Karpas-422 (cell line): ENCODE measurements at regions not wholly inside any gene's neighbourhood (a gene's known extent, or its start where the extent isn't known, plus 50 kb on each side); places are given as distances from the start of the nearest gene placed in this dataset.

Experiments used
- DNase-seq: peaks from one replicate; pipeline ENCODE4 v3.0.0-alpha.2; 2015
- H2AFZ ChIP-seq: fragments of 200-600 bp; sonication (generic); 2 replicates; pipeline ENCODE4 v1.6.1; 2014; ENCODE audit warnings: antibody characterized with exemption, low read length, mixed read lengths
- H3K27ac ChIP-seq: fragments of 200-600 bp; sonication (generic); 2 replicates; pipeline ENCODE4 v1.5.1; 2014; ENCODE audit warnings: mild to moderate bottlenecking, low read length, moderate library complexity
- H3K27me3 ChIP-seq: fragments of 200-600 bp; sonication (generic); 2 replicates; pipeline ENCODE4 v1.6.1; 2014; ENCODE audit warnings: low read length, mixed read lengths
- H3K36me3 ChIP-seq: fragments of 200-600 bp; sonication (generic); 2 replicates; pipeline ENCODE4 v1.6.1; 2014; ENCODE audit warnings: low read length, mixed read lengths; ENCODE audit not compliant: insufficient read depth
- H3K4me1 ChIP-seq: fragments of 200-600 bp; sonication (generic); 2 replicates; pipeline ENCODE4 v1.6.1; 2014; ENCODE audit warnings: mild to moderate bottlenecking, low read length, mixed read lengths
- H3K4me2 ChIP-seq: fragments of 200-600 bp; sonication (generic); 2 replicates; pipeline ENCODE4 v1.6.1; 2014; ENCODE audit warnings: low read length, low read depth, mild to moderate bottlenecking; ENCODE audit not compliant: poor library complexity, severe bottlenecking
- H3K4me3 ChIP-seq: fragments of 200-600 bp; sonication (generic); 2 replicates; pipeline ENCODE4 v1.5.1; 2014; ENCODE audit warnings: mild to moderate bottlenecking, antibody characterized with exemption, low read length, mixed read lengths
- H3K79me2 ChIP-seq: fragments of 200-600 bp; sonication (generic); 2 replicates; pipeline ENCODE4 v1.6.1; 2014; ENCODE audit warnings: mild to moderate bottlenecking, low read length, mixed read lengths
- H3K9ac ChIP-seq: fragments of 200-600 bp; sonication (generic); 2 replicates; pipeline ENCODE4 v1.6.0; 2014; ENCODE audit warnings: low read length
- H3K9me2 ChIP-seq: fragments of 200-600 bp; sonication (generic), shearing (Covaris generic); replicated peaks from 2 replicates; pipeline ENCODE4 v1.6.0; 2014; ENCODE audit warnings: mild to moderate bottlenecking, low read length, moderate library complexity; ENCODE audit not compliant: insufficient read depth
- H3K9me3 ChIP-seq: fragments of 300-700, 200-600 bp; sonication (generic); 2 replicates; pipeline ENCODE4 v1.6.1; 2014; ENCODE audit warnings: low read length, mixed read lengths
- H4K20me1 ChIP-seq: fragments of 200-600 bp; sonication (generic); 2 replicates; pipeline ENCODE4 v1.6.1; 2014; ENCODE audit warnings: mild to moderate bottlenecking, antibody characterized with exemption, low read length, low read depth; ENCODE audit not compliant: insufficient read depth

DNA sequence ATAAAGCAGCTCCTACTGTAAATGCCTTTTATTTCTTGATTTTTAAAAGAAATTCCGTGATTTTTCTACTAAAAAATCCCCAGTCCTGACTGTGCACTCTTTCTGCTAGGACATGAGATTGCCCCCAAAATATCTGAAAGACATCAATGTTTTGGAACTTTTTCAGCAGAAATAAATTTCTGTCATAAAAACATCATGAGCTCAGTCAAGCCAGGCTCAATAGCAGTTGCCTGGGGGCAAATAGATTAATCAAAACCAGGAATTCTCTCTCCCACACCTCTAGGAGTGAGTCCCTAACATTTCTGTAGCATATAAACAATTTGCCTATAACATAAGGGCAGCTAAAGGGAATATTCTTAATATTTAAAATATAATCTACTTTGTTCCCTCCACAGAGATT lies 654.1 kb downstream of the PTPRC start:
- no peaks in the 10 kb centered on the region for H3K27me3 ChIP-seq
- H2AFZ ChIP-seq: no peak overlapping the region
- no peak overlapping the region for H3K27ac ChIP-seq
- no peaks in the 10 kb centered on the region for H3K4me1 ChIP-seq
- no peak overlapping the region for H3K4me2 ChIP-seq
- H4K20me1 ChIP-seq: no peaks in the 10 kb centered on the region
- no peak overlapping the region for H3K9ac ChIP-seq
- H3K36me3 ChIP-seq: no peaks in the 10 kb centered on the region
- H3K79me2 ChIP-seq: no peaks in the 10 kb centered on the region
- no peaks in the 10 kb centered on the region for H3K9me2 ChIP-seq
- DNase-seq: no peak
- no peak overlapping the region for H3K4me3 ChIP-seq
- no peaks in the 10 kb centered on the region for H3K9me3 ChIP-seq

- Histone ChIP-seq H4K20me1 (no peaks in the 10 kb centered on the region), H3K36me3 (no peaks in the 10 kb centered on the region), H3K9ac (no peak overlapping the region), H3K9me2 (no peaks in the 10 kb centered on the region), H3K4me1 (no peaks in the 10 kb centered on the region), H3K27me3 (no peaks in the 10 kb centered on the region), H2AFZ (no peak overlapping the region), H3K79me2 (no peaks in the 10 kb centered on the region), H3K27ac (no peak overlapping the region), H3K9me3 (no peaks in the 10 kb centered on the region), H3K4me3 (no peak overlapping the region), H3K4me2 (no peak overlapping the region)
- no peak for DNase-seq
Observed at GRCh38 chr1:199295107-199295506, 656.3 kb downstream of the PTPRC start.

DNA sequence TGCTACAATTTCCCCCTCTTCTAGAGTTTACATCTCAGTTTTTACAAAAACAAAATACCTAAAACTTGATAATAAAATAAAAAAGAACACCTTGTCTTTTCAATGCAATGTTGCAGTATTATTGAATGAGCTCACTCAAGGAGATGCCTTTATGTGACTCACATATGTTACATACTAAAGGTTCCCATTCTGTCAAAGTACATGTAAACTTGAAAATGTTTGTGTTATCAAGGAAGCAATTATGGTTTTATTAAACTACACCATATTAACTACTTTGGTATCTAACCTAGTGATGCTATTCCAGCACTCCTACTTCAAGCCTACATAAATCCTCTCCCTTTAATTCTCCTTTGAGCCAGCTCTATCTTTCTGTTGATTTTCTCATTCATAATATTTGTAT lies 658.3 kb downstream of the PTPRC start:
- Histone ChIP-seq H3K9ac (no peak overlapping the region), H2AFZ (no peak overlapping the region), H3K79me2 (no peaks in the 10 kb centered on the region), H3K4me3 (no peak overlapping the region), H3K9me3 (no peaks in the 10 kb centered on the region), H3K27me3 (no peaks in the 10 kb centered on the region), H3K9me2 (no peaks in the 10 kb centered on the region), H4K20me1 (no peaks in the 10 kb centered on the region), H3K4me1 (no peaks in the 10 kb centered on the region), H3K4me2 (no peak overlapping the region), H3K36me3 (no peaks in the 10 kb centered on the region), H3K27ac (no peak overlapping the region)
- DNase-seq: no peak

GRCh38 chr1:199297887-199298286 lies 659.0 kb downstream of the PTPRC start:
- H3K4me2 ChIP-seq: no peak overlapping the region

DNA sequence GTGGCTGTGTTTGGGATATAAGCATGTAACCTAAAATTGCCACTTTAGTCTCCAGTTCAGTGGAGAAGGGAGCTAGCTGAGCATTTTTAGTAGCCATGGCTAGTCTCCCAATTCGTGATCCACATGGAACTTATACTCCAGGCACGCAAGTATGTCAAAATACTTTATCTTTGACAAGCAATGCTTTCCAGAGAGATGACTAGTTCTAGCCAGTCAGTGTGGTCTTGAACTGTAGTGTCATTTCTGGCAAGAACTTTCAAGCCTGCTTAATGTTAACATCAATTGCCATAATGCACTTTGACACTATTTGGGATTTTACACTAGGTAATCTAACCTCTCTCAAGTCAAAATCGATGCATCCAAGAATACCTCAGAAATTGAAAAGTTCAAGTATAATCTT lies 660.0 kb downstream of the PTPRC start:
- no peak for DNase-seq
- H3K9ac ChIP-seq: no peak overlapping the region
- H3K4me2 ChIP-seq: no peak overlapping the region
- H3K9me3 ChIP-seq: no peaks in the 10 kb centered on the region
- no peaks in the 10 kb centered on the region for H3K79me2 ChIP-seq
- no peak overlapping the region for H2AFZ ChIP-seq
- H3K9me2 ChIP-seq: no peaks in the 10 kb centered on the region
- no peaks in the 10 kb centered on the region for H4K20me1 ChIP-seq
- no peaks in the 10 kb centered on the region for H3K4me1 ChIP-seq
- no peaks in the 10 kb centered on the region for H3K27me3 ChIP-seq
- no peak overlapping the region for H3K4me3 ChIP-seq
- no peaks in the 10 kb centered on the region for H3K36me3 ChIP-seq
- no peak overlapping the region for H3K27ac ChIP-seq

More at GRCh38 chr1:199297887-199298286, 659.0 kb downstream of the PTPRC start:
- no peaks in the 10 kb centered on the region for H3K27me3 ChIP-seq
- H3K36me3 ChIP-seq: no peaks in the 10 kb centered on the region
- no peak for DNase-seq
- H3K79me2 ChIP-seq: no peaks in the 10 kb centered on the region
- H3K9me3 ChIP-seq: no peaks in the 10 kb centered on the region
- no peak overlapping the region for H3K4me3 ChIP-seq
- H3K4me1 ChIP-seq: no peaks in the 10 kb centered on the region
- H3K27ac ChIP-seq: no peak overlapping the region
- no peak overlapping the region for H3K9ac ChIP-seq
- H2AFZ ChIP-seq: no peak overlapping the region
- no peaks in the 10 kb centered on the region for H4K20me1 ChIP-seq
- H3K9me2 ChIP-seq: no peaks in the 10 kb centered on the region

DNA sequence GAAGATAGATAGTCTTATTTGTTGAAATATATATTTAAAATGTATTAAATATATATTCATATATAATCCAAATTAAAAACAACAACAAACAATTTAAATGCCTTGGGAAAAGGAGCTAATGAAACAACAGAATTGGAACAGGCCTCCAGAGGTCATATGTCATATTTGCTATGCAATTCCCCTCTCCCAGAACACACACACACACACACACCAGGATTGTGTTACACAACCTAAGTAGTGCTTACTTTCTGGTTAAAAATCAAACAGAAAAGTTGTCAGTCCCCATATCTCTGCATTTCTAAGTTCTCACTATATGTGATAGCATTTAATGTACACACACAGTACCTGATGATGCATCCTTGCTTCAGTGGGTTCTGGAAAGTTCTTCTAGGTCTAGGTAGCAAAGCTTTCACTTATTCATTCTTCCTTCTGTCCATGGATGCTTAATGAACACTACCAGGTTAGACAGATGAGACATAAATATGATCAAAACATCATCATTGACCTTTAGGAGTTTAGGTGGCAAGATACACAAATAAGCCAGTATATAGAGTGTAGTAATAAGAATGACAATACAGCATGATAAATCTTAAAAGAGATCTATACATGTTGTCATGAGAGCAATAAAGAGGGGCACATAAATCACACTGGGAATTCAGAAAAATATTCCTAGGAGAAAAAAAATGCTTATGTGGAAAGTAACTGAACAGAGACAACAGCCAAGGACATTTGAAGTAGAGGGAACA lies 662.8 kb downstream of the PTPRC start:
- no peaks in the 10 kb centered on the region for H3K4me1 ChIP-seq
- H3K9me3 ChIP-seq: no peaks in the 10 kb centered on the region
- H3K4me2 ChIP-seq: no peak overlapping the region

GRCh38 chr1:199302554-199302953 lies 663.7 kb downstream of the PTPRC start:
- Histone ChIP-seq H3K9me3 (no peaks in the 10 kb centered on the region), H2AFZ (no peak overlapping the region), H3K4me3 (no peak overlapping the region), H3K36me3 (no peaks in the 10 kb centered on the region), H3K27me3 (no peaks in the 10 kb centered on the region), H3K4me1 (no peaks in the 10 kb centered on the region), H3K79me2 (no peaks in the 10 kb centered on the region), H3K4me2 (no peak overlapping the region), H4K20me1 (no peaks in the 10 kb centered on the region), H3K9ac (no peak overlapping the region), H3K9me2 (no peaks in the 10 kb centered on the region), H3K27ac (no peak overlapping the region)
- no peak for DNase-seq

More for the DNA sequence above, 662.8 kb downstream of the PTPRC start:
- H3K9ac ChIP-seq: no peak overlapping the region
- H3K36me3 ChIP-seq: no peaks in the 10 kb centered on the region
- H3K79me2 ChIP-seq: no peaks in the 10 kb centered on the region
- H3K27ac ChIP-seq: no peak overlapping the region
- H4K20me1 ChIP-seq: no peaks in the 10 kb centered on the region
- H3K4me3 ChIP-seq: no peak overlapping the region
- no peaks in the 10 kb centered on the region for H3K9me2 ChIP-seq
- H3K27me3 ChIP-seq: no peaks in the 10 kb centered on the region
- no peak overlapping the region for H2AFZ ChIP-seq
- DNase-seq: no peak

- Histone ChIP-seq H3K4me3 (no peak overlapping the region), H3K4me2 (no peak overlapping the region), H2AFZ (no peak overlapping the region), H3K9me3 (no peaks in the 10 kb centered on the region), H3K27me3 (no peaks in the 10 kb centered on the region), H3K9me2 (no peaks in the 10 kb centered on the region), H3K36me3 (no peaks in the 10 kb centered on the region), H3K79me2 (no peaks in the 10 kb centered on the region), H3K9ac (no peak overlapping the region), H3K27ac (no peak overlapping the region), H4K20me1 (no peaks in the 10 kb centered on the region), H3K4me1 (no peaks in the 10 kb centered on the region)
- no peak for DNase-seq
Observed at GRCh38 chr1:199303035-199303434, 664.2 kb downstream of the PTPRC start.
